Prostate gland (tissue), 2 donors: ENCODE measurements at regions not wholly inside any gene's neighbourhood (a gene's known extent, or its start where the extent isn't known, plus 50 kb on each side); places are given as distances from the start of the nearest gene placed in this dataset.

Experiments
- DNase-seq: peaks from one replicate; pipeline ENCODE4 v3.0.0-alpha.2; 2019; ENCODE audit warnings: low spot score
- H3K27ac ChIP-seq, 2 donors: fragments of 200-600 bp; sonication (generic); 2 replicates each; pipeline ENCODE4 v1.5.1; 2017 to 2019
- H3K27me3 ChIP-seq: fragments of 200-600 bp; sonication (generic); replicated peaks from 2 replicates; pipeline ENCODE4 v1.5.1; 2019; ENCODE audit not compliant: insufficient read depth
- H3K36me3 ChIP-seq, 2 donors: fragments of 200-600 bp; sonication (generic); 1 replicate in 1 of 2; 2 replicates in 1 of 2; pipeline versions ENCODE4 v1.5.1 to v1.8.1; 2017 to 2019
- H3K4me1 ChIP-seq: fragments of 200-600 bp; sonication (generic); replicated peaks from 2 replicates; pipeline ENCODE4 v1.5.1; 2019
- H3K4me3 ChIP-seq, 2 donors: fragments of 200-600 bp; sonication (generic); 2 replicates each; pipeline ENCODE4 v1.5.1; 2017 to 2019
- H3K9me3 ChIP-seq: fragments of 200-600 bp; sonication (generic); 2 replicates; pipeline ENCODE4 v1.5.1; 2017
- POLR2A ChIP-seq: fragments of 450-650 bp; IDR thresholded peaks from one replicate; pipeline ENCODE4 v1.6.1; 2016; ENCODE audit warnings: antibody characterized with exemption, mild to moderate bottlenecking
- POLR2AphosphoS5 ChIP-seq: sonication (generic); formaldehyde crosslinking; IDR thresholded peaks from one replicate; pipeline ENCODE4 v1.6.1; 2017; ENCODE audit warnings: antibody characterized with exemption
- WGBS: methylation state at CpG from one replicate; pipeline ENCODE4 v1.1.5; 2018; 5-methylcytosine and 5-hydroxymethylcytosine counted together
- intact Hi-C: fragments of 100-400 bp; cut with DNase I; formaldehyde crosslinking; loops from one replicate; pipeline ENCODE4 v1.14.2; 2022
- TF ChIP-seq, protein P1 (sequence below), 4 experiments: fragments of 200-600 bp in 2 of 4; fragments of 450-650 bp in 2 of 4; sonication (generic) in 2 of 4; IDR thresholded peaks; 1 replicate in 3 of 4; 2 replicates in 1 of 4; pipeline ENCODE4 v1.5.1; 2016 to 2019; ENCODE audit warnings: antibody characterized with exemption in 4 of 4, mild to moderate bottlenecking in 2 of 4, moderate library complexity in 2 of 4

DNA sequence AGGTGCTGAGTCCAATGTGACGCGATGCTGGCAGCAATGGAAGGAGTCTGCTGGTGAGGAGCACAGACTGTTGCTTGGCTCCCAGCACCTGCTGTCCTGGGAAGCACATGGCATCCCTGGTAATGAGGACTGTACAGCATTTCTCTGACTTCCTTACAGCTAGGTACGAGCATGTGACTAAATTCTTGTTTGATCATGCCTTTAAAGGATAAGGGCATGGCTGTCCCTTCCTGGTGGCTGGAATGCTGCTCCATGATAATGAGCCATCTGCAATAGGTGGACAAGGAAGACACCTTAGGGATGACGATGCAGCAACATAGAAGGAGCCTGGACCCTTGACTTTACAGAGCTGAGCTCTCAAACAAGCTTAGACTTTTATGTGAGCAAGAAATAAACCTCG, 278.0 kb upstream of the SPRED2 start:
- intact Hi-C loops = no loop called here
- WGBS = 83% methylated on average over 5 of the region's 5 CpGs
- no peak overlapping the region for H3K27ac ChIP-seq
- no peak for DNase-seq
- no peaks in the 10 kb centered on the region for H3K9me3 ChIP-seq
- no peaks in the 10 kb centered on the region for H3K4me1 ChIP-seq
- TF ChIP-seq POLR2AphosphoS5 = no peak
- no peak for TF ChIP-seq POLR2A
- TF ChIP-seq, protein P1, sequence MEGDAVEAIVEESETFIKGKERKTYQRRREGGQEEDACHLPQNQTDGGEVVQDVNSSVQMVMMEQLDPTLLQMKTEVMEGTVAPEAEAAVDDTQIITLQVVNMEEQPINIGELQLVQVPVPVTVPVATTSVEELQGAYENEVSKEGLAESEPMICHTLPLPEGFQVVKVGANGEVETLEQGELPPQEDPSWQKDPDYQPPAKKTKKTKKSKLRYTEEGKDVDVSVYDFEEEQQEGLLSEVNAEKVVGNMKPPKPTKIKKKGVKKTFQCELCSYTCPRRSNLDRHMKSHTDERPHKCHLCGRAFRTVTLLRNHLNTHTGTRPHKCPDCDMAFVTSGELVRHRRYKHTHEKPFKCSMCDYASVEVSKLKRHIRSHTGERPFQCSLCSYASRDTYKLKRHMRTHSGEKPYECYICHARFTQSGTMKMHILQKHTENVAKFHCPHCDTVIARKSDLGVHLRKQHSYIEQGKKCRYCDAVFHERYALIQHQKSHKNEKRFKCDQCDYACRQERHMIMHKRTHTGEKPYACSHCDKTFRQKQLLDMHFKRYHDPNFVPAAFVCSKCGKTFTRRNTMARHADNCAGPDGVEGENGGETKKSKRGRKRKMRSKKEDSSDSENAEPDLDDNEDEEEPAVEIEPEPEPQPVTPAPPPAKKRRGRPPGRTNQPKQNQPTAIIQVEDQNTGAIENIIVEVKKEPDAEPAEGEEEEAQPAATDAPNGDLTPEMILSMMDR (IDR thresholded peaks at IDR 0.05) = no peak
- no peaks in the 10 kb centered on the region for H3K27me3 ChIP-seq
- no peaks in the 10 kb centered on the region for H3K36me3 ChIP-seq
- H3K4me3 ChIP-seq = no peak overlapping the region

DNA sequence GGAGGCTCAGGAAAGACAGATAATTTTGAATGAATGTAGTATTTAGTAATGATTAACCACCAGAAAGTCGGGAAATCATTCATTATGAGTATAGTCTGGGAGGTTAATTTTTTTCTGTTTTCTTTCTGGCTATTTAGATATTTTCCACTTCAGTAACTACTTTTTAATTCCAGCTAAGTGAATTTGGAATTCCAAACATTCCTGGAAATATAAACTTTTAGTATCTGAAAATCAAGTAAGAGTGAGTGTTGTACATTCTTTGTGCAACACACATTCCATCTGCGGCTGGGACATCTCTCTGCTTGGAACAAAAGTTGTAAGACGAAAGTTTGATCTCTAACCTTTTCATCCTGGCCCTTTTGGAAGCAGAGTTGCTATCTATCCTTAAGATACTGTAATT, 275.7 kb upstream of the SPRED2 start:
- H3K9me3 ChIP-seq = no peaks in the 10 kb centered on the region
- H3K27ac ChIP-seq = no peak overlapping the region
- no peaks in the 10 kb centered on the region for H3K36me3 ChIP-seq
- WGBS = 74% methylated on average over 3 of the region's 3 CpGs
- no peak overlapping the region for H3K4me3 ChIP-seq
- intact Hi-C loops = no loop called here
- no peak for DNase-seq
- H3K27me3 ChIP-seq = no peaks in the 10 kb centered on the region
- no peaks in the 10 kb centered on the region for H3K4me1 ChIP-seq
- TF ChIP-seq, protein P1 (IDR thresholded peaks at IDR 0.05) = no peak
- TF ChIP-seq POLR2A (no peak), POLR2AphosphoS5 (no peak)

DNA sequence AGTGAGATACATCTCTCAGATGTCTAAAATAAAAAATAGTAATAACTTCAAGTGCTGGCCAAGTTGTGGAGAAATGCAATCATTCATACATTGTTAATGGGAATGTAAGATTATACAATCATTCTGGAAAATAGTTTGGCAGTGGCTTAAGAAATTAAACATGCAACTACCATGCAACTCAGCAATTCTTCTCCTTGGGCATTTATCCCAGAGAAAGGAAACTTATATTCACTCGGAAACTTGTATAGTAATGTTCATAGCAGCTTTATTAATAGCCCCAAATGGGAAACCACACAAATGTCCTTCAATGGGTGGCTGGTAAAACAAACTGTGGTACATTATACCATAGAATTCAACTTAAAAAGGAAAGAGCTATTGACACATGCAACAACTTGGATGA, 274.0 kb upstream of the SPRED2 start:
- Histone ChIP-seq H3K9me3 (no peaks in the 10 kb centered on the region), H3K36me3 (no peaks in the 10 kb centered on the region), H3K4me3 (no peak overlapping the region), H3K27me3 (no peaks in the 10 kb centered on the region), H3K4me1 (no peaks in the 10 kb centered on the region), H3K27ac (no peak overlapping the region)
- no peak for DNase-seq
- TF ChIP-seq POLR2AphosphoS5 = no peak
- TF ChIP-seq, protein P1 (IDR thresholded peaks at IDR 0.05) = no peak
- no peak for TF ChIP-seq POLR2A
- 92% methylated on average over 1 of the region's 1 CpG for WGBS
- intact Hi-C loops = no loop called here

DNA sequence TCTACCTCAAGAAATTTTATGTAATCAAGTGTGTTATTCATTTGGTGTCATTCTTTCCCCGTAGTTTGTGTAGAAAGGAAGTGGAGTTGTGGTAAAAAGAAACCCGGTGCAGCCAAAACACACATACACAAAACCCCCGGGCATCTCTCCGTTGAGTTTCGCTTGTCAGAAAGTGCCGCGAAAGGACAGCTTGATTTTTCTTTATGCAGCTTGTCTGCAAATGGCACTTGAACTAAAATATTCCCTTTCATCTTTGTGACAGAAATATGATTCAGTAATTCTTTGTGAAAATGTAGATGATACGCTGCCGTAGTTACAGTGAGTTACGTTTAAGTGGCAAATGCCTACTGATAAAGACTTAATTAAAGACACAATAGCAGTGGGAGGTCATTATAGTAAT, 268.8 kb upstream of the SPRED2 start:
- H3K4me3 ChIP-seq = no peak overlapping the region
- no peaks in the 10 kb centered on the region for H3K36me3 ChIP-seq
- no peak overlapping the region for H3K27ac ChIP-seq
- no peaks in the 10 kb centered on the region for H3K9me3 ChIP-seq
- H3K4me1 ChIP-seq = no peaks in the 10 kb centered on the region
- 88% methylated on average over 10 of the region's 10 CpGs for WGBS
- no peak for TF ChIP-seq POLR2AphosphoS5
- TF ChIP-seq POLR2A = no peak
- TF ChIP-seq, protein P1 (IDR thresholded peaks at IDR 0.05) = no peak
- H3K27me3 ChIP-seq = no peaks in the 10 kb centered on the region
- intact Hi-C loops = no loop called here
- no peak for DNase-seq

DNA sequence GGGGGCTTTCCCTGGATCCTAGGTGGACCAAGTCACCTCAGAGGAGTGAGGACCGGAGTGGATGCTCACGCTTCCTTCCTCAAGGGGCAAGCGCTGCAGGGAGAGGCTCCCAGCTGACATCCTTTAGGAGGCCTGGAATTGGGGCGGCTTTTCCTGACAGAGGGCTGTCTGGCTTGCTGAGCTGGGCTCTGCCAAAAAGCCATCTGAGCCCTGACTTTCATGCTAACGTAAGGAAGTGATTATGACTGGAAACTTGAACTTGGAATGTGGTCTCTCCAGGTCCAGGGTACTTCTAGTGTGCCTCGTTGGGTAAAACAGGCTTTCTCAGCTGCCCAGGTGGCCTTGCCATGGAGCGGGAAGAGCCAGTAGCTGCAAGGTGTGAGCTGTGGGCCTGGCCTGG, 268.3 kb upstream of the SPRED2 start:
- intact Hi-C loops = no loop called here
- H3K4me1 ChIP-seq = no peaks in the 10 kb centered on the region
- TF ChIP-seq POLR2AphosphoS5 (no peak), POLR2A (no peak)
- TF ChIP-seq, protein P1 (IDR thresholded peaks at IDR 0.05) = no peak
- no peak overlapping the region for H3K27ac ChIP-seq
- WGBS = 88% methylated on average over 7 of the region's 7 CpGs
- no peak overlapping the region for H3K4me3 ChIP-seq
- H3K27me3 ChIP-seq = no peaks in the 10 kb centered on the region
- H3K9me3 ChIP-seq = no peaks in the 10 kb centered on the region
- no peaks in the 10 kb centered on the region for H3K36me3 ChIP-seq
- no peak for DNase-seq
